Amygdala (tissue), 56 donors: ENCODE measurements at regions not wholly inside any gene's neighbourhood (a gene's known extent, or its start where the extent isn't known, plus 50 kb on each side); places are given as distances from the start of the nearest gene placed in this dataset.
"Not testable (repeated sequence)": the region's sequence is repeated elsewhere in the genome, so short reads cannot be mapped to it uniquely, and the experiment has no call there.

ENCODE experiments used
- DNase-seq, 56 donors: peaks; one replicate each; lab custom pipeline; 2025; lab: John Stamatoyannopoulos, UW

GRCh38 chr12:37666069-37666781, 650.3 kb upstream of the ALG10B start:
- peak in 1 of 56 donors; percentile 0 for DNase-seq

GRCh38 chr12:37668557-37668956, 648.0 kb upstream of the ALG10B start:
- not testable (repeated sequence) for DNase-seq

- DNase-seq, result no peak
These were observed 643.8 kb upstream of the ALG10B start for GRCh38 chr12:37672655-37673260.

- DNase-seq, result no peak
These were observed 595.7 kb upstream of the ALG10B start for GRCh38 chr12:37720846-37721245.

GRCh38 chr12:37733856-37734255, 582.7 kb upstream of the ALG10B start:
- DNase-seq, result no peak
